Sigmoid colon (tissue), 6 donors: ENCODE measurements at regions not wholly inside any gene's neighbourhood (a gene's known extent, or its start where the extent isn't known, plus 50 kb on each side); places are given as distances from the start of the nearest gene placed in this dataset.
A peak's percentile ranks its signal among the peaks of the same experiment; 100 is the strongest.

Source experiments
- DNase-seq: peaks from one replicate; pipeline ENCODE4 v3.0.0-alpha.2; 2019
- H3K27ac ChIP-seq, 4 donors: fragments of 200-600 bp; sonication (generic); one replicate each; pipeline ENCODE4 v1.5.1; 2016 to 2019; ENCODE audit warnings: mild to moderate bottlenecking in 1 of 4
- H3K27me3 ChIP-seq, 3 donors: fragments of 200-600 bp; sonication (generic); one replicate each; pipeline ENCODE4 v1.5.1; 2019; ENCODE audit warnings: mild to moderate bottlenecking in 1 of 3
- H3K36me3 ChIP-seq, 4 donors: fragments of 200-600 bp; sonication (generic); one replicate each; pipeline ENCODE4 v1.5.1; 2016 to 2019
- H3K4me1 ChIP-seq, 4 donors: fragments of 200-600 bp; sonication (generic); one replicate each; pipeline ENCODE4 v1.5.1; 2017 to 2019
- H3K4me3 ChIP-seq, 4 donors: fragments of 200-600 bp; sonication (generic); one replicate each; pipeline ENCODE4 v1.5.1; 2017 to 2019; ENCODE audit warnings: mild to moderate bottlenecking in 2 of 4, moderate library complexity in 1 of 4
- H3K9me3 ChIP-seq, 4 donors: fragments of 200-600 bp in 3 of 4; sonication (generic) in 3 of 4; one replicate each; pipeline versions ENCODE4 v1.5.1 to v1.6.1; 2013 to 2019
- CTCF ChIP-seq, 4 experiments: fragments of 450-650 bp in 3 of 4; fragments of 200-600 bp in 1 of 4; IDR thresholded peaks; one replicate each; pipeline ENCODE4 v1.5.1; 2016 to 2019; ENCODE audit warnings: antibody characterized with exemption in 4 of 4, mild to moderate bottlenecking in 3 of 4, moderate library complexity in 2 of 4
- EP300 ChIP-seq, 4 donors: sonication (generic); formaldehyde crosslinking; IDR thresholded peaks; one replicate each; pipeline ENCODE4 v1.6.1; 2017; ENCODE audit warnings: antibody characterized with exemption in 4 of 4
- POLR2A ChIP-seq, 2 donors: fragments of 450-650 bp; IDR thresholded peaks; one replicate each; pipeline ENCODE4 v1.6.1; 2016; ENCODE audit warnings: antibody characterized with exemption in 2 of 2, mild to moderate bottlenecking in 2 of 2, moderate library complexity in 2 of 2
- POLR2AphosphoS5 ChIP-seq, 4 donors: sonication (generic); formaldehyde crosslinking; IDR thresholded peaks; one replicate each; pipeline ENCODE4 v1.6.1; 2017; ENCODE audit warnings: antibody characterized with exemption in 4 of 4
- WGBS, 2 donors: extraction: QIAGEN DNeasy Blood & Tissue Kit; methylation state at CpG; one replicate each; pipeline ENCODE4 v1.1.7; 2013; 5-methylcytosine and 5-hydroxymethylcytosine counted together
- intact Hi-C: fragments of 100-400 bp; cut with DNase I; formaldehyde crosslinking; loops from one replicate; pipeline ENCODE4 v1.15.1; 2023
- donor health status: healthy with polysubstance abuse.
- donor health status: healthy.

- no peaks in the 10 kb centered on the region for H3K4me1 ChIP-seq
- WGBS, 2 donors, result 28 to 56% methylated on average over 10 of the region's 10 CpGs
- DNase-seq, result no peak
- H3K36me3 ChIP-seq, result no peaks in the 10 kb centered on the region
- no peak overlapping the region for H3K4me3 ChIP-seq
- no peaks in the 10 kb centered on the region for H3K27me3 ChIP-seq
- intact Hi-C loops, result no loop called here
- peak overlapping the region in 2 of 4 donors; percentile 4 to 34 for H3K27ac ChIP-seq
- TF ChIP-seq POLR2A (IDR thresholded peaks at IDR 0.05) (no peak), EP300 (IDR thresholded peaks at IDR 0.05) (no peak), POLR2AphosphoS5 (IDR thresholded peaks at IDR 0.05) (no peak), CTCF (IDR thresholded peaks at IDR 0.05) (no peak)
- H3K9me3 ChIP-seq, result no peaks in the 10 kb centered on the region
Observed at GRCh38 chr11:129324533-129325175, 51.0 kb upstream of the BARX2 start.

GRCh38 chr11:129323896-129324502 lies 51.6 kb upstream of the BARX2 start:
- Histone ChIP-seq H3K4me3 (no peak overlapping the region), H3K9me3 (no peaks in the 10 kb centered on the region), H3K4me1 (no peaks in the 10 kb centered on the region), H3K36me3 (no peaks in the 10 kb centered on the region), H3K27ac (peak overlapping the region in 2 of 4 donors; percentile 4 to 34), H3K27me3 (no peaks in the 10 kb centered on the region)
- peak; percentile 71 for DNase-seq
- TF ChIP-seq POLR2AphosphoS5 (IDR thresholded peaks at IDR 0.05) (no peak), EP300 (IDR thresholded peaks at IDR 0.05) (no peak), POLR2A (IDR thresholded peaks at IDR 0.05) (no peak), CTCF (IDR thresholded peaks at IDR 0.05) (no peak)
- WGBS, 2 donors, result 47 to 48% methylated on average over 12 of the region's 12 CpGs
- intact Hi-C loops, result no loop called here

GRCh38 chr11:129322941-129323340 lies 52.7 kb upstream of the BARX2 start:
- Histone ChIP-seq H3K36me3 (no peaks in the 10 kb centered on the region), H3K4me1 (no peaks in the 10 kb centered on the region), H3K4me3 (no peak overlapping the region), H3K9me3 (no peaks in the 10 kb centered on the region), H3K27me3 (no peaks in the 10 kb centered on the region), H3K27ac (no peak overlapping the region)
- no peak for TF ChIP-seq EP300 (IDR thresholded peaks at IDR 0.05)
- no peak for TF ChIP-seq POLR2AphosphoS5 (IDR thresholded peaks at IDR 0.05)
- TF ChIP-seq POLR2A (IDR thresholded peaks at IDR 0.05), result no peak
- TF ChIP-seq CTCF (IDR thresholded peaks at IDR 0.05), result no peak
- intact Hi-C loops, result no loop called here
- no peak for DNase-seq
- 93 to 94% methylated on average over 8 of the region's 8 CpGs for WGBS, 2 donors

- H3K4me3 ChIP-seq, result no peak overlapping the region
- DNase-seq, result no peak
- H3K9me3 ChIP-seq, result no peaks in the 10 kb centered on the region
- H3K36me3 ChIP-seq, result no peaks in the 10 kb centered on the region
- H3K27me3 ChIP-seq, result no peaks in the 10 kb centered on the region
- 43 to 76% methylated on average over 2 of the region's 2 CpGs for WGBS, 2 donors
- no peak overlapping the region for H3K27ac ChIP-seq
- TF ChIP-seq EP300 (IDR thresholded peaks at IDR 0.05) (no peak), POLR2A (IDR thresholded peaks at IDR 0.05) (no peak), POLR2AphosphoS5 (IDR thresholded peaks at IDR 0.05) (no peak), CTCF (IDR thresholded peaks at IDR 0.05) (no peak)
- no peaks in the 10 kb centered on the region for H3K4me1 ChIP-seq
- intact Hi-C loops, result no loop called here
Observed at GRCh38 chr11:129321076-129321475, 54.6 kb upstream of the BARX2 start.
